ENCODE measurements at regions not wholly inside any gene's neighbourhood (a gene's known extent, or its start where the extent isn't known, plus 50 kb on each side); places are given as distances from the start of the nearest gene placed in this dataset.

DNA sequence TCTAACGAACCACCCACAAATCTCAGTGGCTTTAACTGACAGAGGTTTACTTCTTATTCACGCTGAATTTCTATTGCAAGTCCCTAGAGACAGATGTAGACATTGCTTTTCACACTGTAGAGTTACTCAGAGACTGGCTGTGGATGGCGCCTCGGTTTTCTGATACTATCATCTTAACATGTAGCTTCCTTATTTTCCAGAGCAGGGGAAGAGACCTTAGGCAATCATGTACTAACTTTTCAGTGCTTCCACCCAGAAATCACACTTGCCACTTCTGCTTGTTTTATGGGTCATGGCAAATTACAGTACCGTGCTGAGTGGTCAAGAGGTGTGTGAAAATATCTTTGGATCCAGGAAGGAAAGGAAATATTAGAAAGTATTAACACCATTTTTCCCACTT lies 65.4 kb downstream of the MAF start:
- Histone ChIP-seq H3K36me3 (no peaks in the 10 kb centered on the region), H3K27me3 (no peaks in the 10 kb centered on the region), H3K9me3 (no peaks in the 10 kb centered on the region), H3K27ac (no peak overlapping the region), H3K4me1 (no peaks in the 10 kb centered on the region), H3K4me3 (no peak overlapping the region)
- no peak for DNase-seq (ENCODE audit: low spot score in 2 of 2)
- 61 to 74% methylated on average over 5 of the region's 5 CpGs for WGBS, 2 donors
- no peak for TF ChIP-seq POLR2A (IDR thresholded peaks at IDR 0.05)
- TF ChIP-seq, protein P1, sequence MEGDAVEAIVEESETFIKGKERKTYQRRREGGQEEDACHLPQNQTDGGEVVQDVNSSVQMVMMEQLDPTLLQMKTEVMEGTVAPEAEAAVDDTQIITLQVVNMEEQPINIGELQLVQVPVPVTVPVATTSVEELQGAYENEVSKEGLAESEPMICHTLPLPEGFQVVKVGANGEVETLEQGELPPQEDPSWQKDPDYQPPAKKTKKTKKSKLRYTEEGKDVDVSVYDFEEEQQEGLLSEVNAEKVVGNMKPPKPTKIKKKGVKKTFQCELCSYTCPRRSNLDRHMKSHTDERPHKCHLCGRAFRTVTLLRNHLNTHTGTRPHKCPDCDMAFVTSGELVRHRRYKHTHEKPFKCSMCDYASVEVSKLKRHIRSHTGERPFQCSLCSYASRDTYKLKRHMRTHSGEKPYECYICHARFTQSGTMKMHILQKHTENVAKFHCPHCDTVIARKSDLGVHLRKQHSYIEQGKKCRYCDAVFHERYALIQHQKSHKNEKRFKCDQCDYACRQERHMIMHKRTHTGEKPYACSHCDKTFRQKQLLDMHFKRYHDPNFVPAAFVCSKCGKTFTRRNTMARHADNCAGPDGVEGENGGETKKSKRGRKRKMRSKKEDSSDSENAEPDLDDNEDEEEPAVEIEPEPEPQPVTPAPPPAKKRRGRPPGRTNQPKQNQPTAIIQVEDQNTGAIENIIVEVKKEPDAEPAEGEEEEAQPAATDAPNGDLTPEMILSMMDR (IDR thresholded peaks at IDR 0.05), result no peak
- TF ChIP-seq EP300 (IDR thresholded peaks at IDR 0.05), result peak in 1 of 2 donors; percentile 67

DNA sequence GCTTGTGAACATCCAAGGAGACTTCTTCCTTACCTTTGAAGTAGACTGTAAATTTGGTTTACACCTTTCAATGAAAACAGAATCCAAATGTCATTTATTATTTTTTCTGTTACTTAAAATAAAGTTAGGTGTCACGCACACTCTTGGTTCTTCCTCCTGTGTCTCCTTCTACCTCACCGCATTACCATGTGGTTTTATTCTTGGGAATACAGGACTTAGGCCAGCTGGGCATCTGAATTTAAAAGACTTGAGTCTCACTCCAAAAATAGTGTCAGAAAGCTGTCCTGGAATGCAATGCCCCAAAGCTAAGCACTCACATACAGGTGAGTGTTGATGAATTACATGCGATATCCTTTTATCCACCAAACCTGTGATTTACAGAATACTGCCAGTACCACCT lies 66.4 kb downstream of the MAF start:
- DNase-seq (ENCODE audit: low spot score in 2 of 2), result no peak
- WGBS, 2 donors, result 99 to 100% methylated on average over 3 of the region's 3 CpGs
- TF ChIP-seq, protein P1 (IDR thresholded peaks at IDR 0.05), result no peak
- H3K9me3 ChIP-seq, result no peaks in the 10 kb centered on the region
- no peaks in the 10 kb centered on the region for H3K36me3 ChIP-seq
- H3K27me3 ChIP-seq, result no peaks in the 10 kb centered on the region
- H3K4me3 ChIP-seq, result no peak overlapping the region
- H3K4me1 ChIP-seq, result no peaks in the 10 kb centered on the region
- no peak overlapping the region for H3K27ac ChIP-seq

DNA sequence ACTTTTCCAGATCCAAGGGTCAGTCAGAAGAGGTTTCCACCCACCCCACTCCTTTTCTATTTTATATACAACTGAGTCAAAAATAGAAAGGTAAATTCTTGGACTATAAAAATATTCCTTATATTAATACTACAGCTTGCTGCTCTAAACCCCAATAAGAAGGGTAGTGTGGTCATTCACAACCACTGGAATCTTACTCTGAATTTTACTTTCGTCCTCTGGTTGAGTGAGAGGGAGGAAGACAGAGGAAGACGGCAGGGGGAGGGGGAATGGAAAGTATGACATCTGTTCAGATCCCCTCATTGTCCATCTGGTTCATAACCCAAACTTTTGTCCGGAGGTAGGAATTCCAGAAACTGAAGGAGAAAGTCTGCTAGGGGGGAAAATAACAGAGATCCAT lies 67.2 kb downstream of the MAF start:
- peaks cover 0 to 1% (median 0%) of the 10 kb centered on the region in 4 donors for H3K4me1 ChIP-seq
- 63 to 74% methylated on average over 3 of the region's 3 CpGs for WGBS, 2 donors
- no peaks in the 10 kb centered on the region for H3K27me3 ChIP-seq
- H3K36me3 ChIP-seq, result no peaks in the 10 kb centered on the region
- H3K4me3 ChIP-seq, result no peak overlapping the region
- no peak overlapping the region for H3K27ac ChIP-seq
- no peaks in the 10 kb centered on the region for H3K9me3 ChIP-seq
- no peak for DNase-seq (ENCODE audit: low spot score in 2 of 2)
- no peak for TF ChIP-seq POLR2A (IDR thresholded peaks at IDR 0.05)
- TF ChIP-seq EP300 (IDR thresholded peaks at IDR 0.05), result no peak
- TF ChIP-seq, protein P1 (IDR thresholded peaks at IDR 0.05), result no peak

DNA sequence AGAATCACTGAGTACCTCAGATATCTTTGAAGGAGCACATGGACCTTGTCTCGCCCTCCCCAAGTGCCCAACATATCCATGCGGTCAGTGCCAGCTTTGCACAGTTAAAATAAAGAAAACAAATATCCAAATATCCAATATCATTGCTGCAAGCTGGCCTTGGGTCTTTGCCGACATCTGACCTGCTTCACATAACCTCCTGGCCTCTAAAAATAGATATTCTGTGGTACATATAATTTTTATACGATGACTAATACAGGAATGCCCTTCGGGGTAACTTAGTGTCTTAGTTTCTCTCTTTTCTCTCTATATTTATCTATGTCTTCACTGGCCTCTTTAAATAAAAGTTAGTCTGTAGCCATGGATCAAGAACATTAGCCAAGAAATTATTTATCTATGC lies 67.8 kb downstream of the MAF start:
- H3K27me3 ChIP-seq, result no peaks in the 10 kb centered on the region
- no peak overlapping the region for H3K4me3 ChIP-seq
- TF ChIP-seq, protein P1 (IDR thresholded peaks at IDR 0.05), result no peak
- TF ChIP-seq POLR2A (IDR thresholded peaks at IDR 0.05) (no peak), EP300 (IDR thresholded peaks at IDR 0.05) (no peak)
- H3K4me1 ChIP-seq, result peaks cover 0 to 5% (median 0%) of the 10 kb centered on the region in 4 donors
- no peak for DNase-seq (ENCODE audit: low spot score in 2 of 2)
- H3K27ac ChIP-seq, result no peak overlapping the region
- WGBS, 2 donors, result 76 to 78% methylated on average over 5 of the region's 5 CpGs
- H3K36me3 ChIP-seq, result no peaks in the 10 kb centered on the region
- H3K9me3 ChIP-seq, result no peaks in the 10 kb centered on the region

- 95 to 97% methylated on average over 4 of the region's 4 CpGs for WGBS, 2 donors
Observed at GRCh38 chr16:79532273-79532672, 68.3 kb downstream of the MAF start.

More at GRCh38 chr16:79532273-79532672, 68.3 kb downstream of the MAF start:
- H3K27ac ChIP-seq, result no peak overlapping the region
- H3K4me3 ChIP-seq, result no peak overlapping the region
- no peak for DNase-seq (ENCODE audit: low spot score in 2 of 2)
- peaks cover 0 to 5% (median 0%) of the 10 kb centered on the region in 4 donors for H3K4me1 ChIP-seq
- H3K9me3 ChIP-seq, result no peaks in the 10 kb centered on the region
- no peaks in the 10 kb centered on the region for H3K27me3 ChIP-seq
- no peaks in the 10 kb centered on the region for H3K36me3 ChIP-seq
- TF ChIP-seq, protein P1 (IDR thresholded peaks at IDR 0.05), result no peak
- TF ChIP-seq POLR2A (IDR thresholded peaks at IDR 0.05) (no peak), EP300 (IDR thresholded peaks at IDR 0.05) (no peak)

All from tibial nerve (tissue), 4 donors.